B cell (primary cell): ENCODE measurements at regions not wholly inside any gene's neighbourhood (a gene's known extent, or its start where the extent isn't known, plus 50 kb on each side); places are given as distances from the start of the nearest gene placed in this dataset.

Source experiments
- ATAC-seq: fragments of 200-7000 bp; cut with Tn5 transposase; one replicate; pipeline ENCODE4 v1.10.0; 2021; ENCODE audit warnings: low read depth, mild to moderate bottlenecking, moderate number of reproducible peaks, moderate library complexity
- CTCF ChIA-PET: fragments of 350-600 bp; sonication (Branson Sonifier 250); formaldehyde crosslinking; loops from one replicate; lab custom pipeline; 2021; ENCODE audit warnings: antibody characterized with exemption, inconsistent platforms; lab: Charles Lee
- POLR2A ChIA-PET: fragments of 350-600 bp; sonication (Branson Sonifier 250); formaldehyde crosslinking; loops from one replicate; lab custom pipeline; 2021; ENCODE audit warnings: antibody characterized with exemption; lab: Charles Lee
- DNase-seq: peaks from one replicate; pipeline ENCODE4 v3.0.0; 2013
- H2AFZ ChIP-seq: 2 replicates; pipeline ENCODE4 v1.6.1; 2012; ENCODE audit warnings: mild to moderate bottlenecking, low read depth, low read length; ENCODE audit not compliant: insufficient read depth, poor library complexity, severe bottlenecking
- H3K27ac ChIP-seq, 2 donors: 1 replicate in 1 of 2; 2 replicates in 1 of 2; pipeline ENCODE4 v1.5.1; 2012 to 2013; ENCODE audit warnings: low read length in 2 of 2, mild to moderate bottlenecking in 2 of 2, moderate library complexity in 1 of 2
- H3K27me3 ChIP-seq, 4 experiments: fragments of 200-600 bp in 1 of 4; sonication (generic) in 1 of 4; replicated peaks in 1 of 4; 1 replicate in 2 of 4; 2 replicates in 2 of 4; pipeline versions ENCODE4 v1.6.1 to v1.7.0; 2013 to 2016; ENCODE audit warnings: low read length in 3 of 4, mild to moderate bottlenecking in 2 of 4, mixed read lengths in 1 of 4, moderate library complexity in 1 of 4; ENCODE audit not compliant: insufficient read depth in 4 of 4, control insufficient read depth in 3 of 4; ENCODE audit errors: control extremely low read depth in 1 of 4
- H3K36me3 ChIP-seq, 2 experiments: replicated peaks in 1 of 2; 1 replicate in 1 of 2; 2 replicates in 1 of 2; pipeline versions ENCODE4 v1.6.1 to v1.7.1; 2013; ENCODE audit warnings: low read length in 1 of 2; ENCODE audit not compliant: insufficient read depth in 2 of 2, control insufficient read depth in 1 of 2; ENCODE audit errors: control extremely low read depth in 1 of 2, extremely low read depth in 1 of 2
- H3K4me1 ChIP-seq, 2 donors: fragments of 200-600 bp in 1 of 2; sonication (generic) in 1 of 2; 1 replicate in 1 of 2; 2 replicates in 1 of 2; pipeline versions ENCODE4 v1.5.1 to v1.6.1; 2013 to 2017; ENCODE audit warnings: low read length in 2 of 2; ENCODE audit not compliant: control insufficient read depth in 2 of 2, insufficient read depth in 2 of 2
- H3K4me2 ChIP-seq: replicated peaks from 2 replicates; pipeline ENCODE3; 2012; ENCODE audit warnings: mild to moderate bottlenecking, low read depth, low read length; ENCODE audit not compliant: poor library complexity, severe bottlenecking
- H3K4me3 ChIP-seq, 5 experiments: fragments of 200-600 bp in 1 of 5; sonication (generic) in 1 of 5; 1 replicate in 3 of 5; 2 replicates in 2 of 5; pipeline versions ENCODE4 v1.5.1 to v1.7.0; 2011 to 2016; ENCODE audit warnings: low read length in 4 of 5, mild to moderate bottlenecking in 4 of 5, low read depth in 2 of 5, control low read depth in 1 of 5, moderate library complexity in 1 of 5; ENCODE audit not compliant: insufficient read depth in 1 of 5; ENCODE audit errors: control extremely low read depth in 1 of 5, extremely low read depth in 1 of 5
- H3K79me2 ChIP-seq: fragments of 200-600 bp; sonication (generic); one replicate; pipeline ENCODE4 v1.6.0; 2016; ENCODE audit warnings: low read length; ENCODE audit not compliant: control insufficient read depth, insufficient read depth
- H3K9ac ChIP-seq: fragments of 200-600 bp; sonication (generic); 2 replicates; pipeline ENCODE4 v1.6.1; 2017; ENCODE audit warnings: mild to moderate bottlenecking, low read length, moderate library complexity
- H3K9me3 ChIP-seq, 3 donors: one replicate each; pipeline versions ENCODE4 v1.6.1 to v1.7.1; 2013; ENCODE audit warnings: low read length in 2 of 3; ENCODE audit not compliant: control insufficient read depth in 2 of 3, insufficient read depth in 1 of 3; ENCODE audit errors: control extremely low read depth in 1 of 3
- H4K20me1 ChIP-seq: 2 replicates; pipeline ENCODE4 v1.6.0; 2012; ENCODE audit warnings: mild to moderate bottlenecking, low read length; ENCODE audit not compliant: insufficient read depth, control insufficient read depth, poor library complexity, severe bottlenecking
- H3K27ac Mint-ChIP-seq: one replicate; pipeline ENCODE4 v1.8.0; 2021; ENCODE audit warnings: mixed read lengths
- H3K27me3 Mint-ChIP-seq: one replicate; pipeline ENCODE4 v1.8.0; 2021; ENCODE audit warnings: mixed read lengths
- H3K4me1 Mint-ChIP-seq: one replicate; pipeline ENCODE4 v1.8.0; 2021; ENCODE audit warnings: mixed read lengths
- H3K4me3 Mint-ChIP-seq: one replicate; pipeline ENCODE4 v1.8.0; 2021; ENCODE audit warnings: mixed read lengths
- H3K9me3 Mint-ChIP-seq: one replicate; pipeline ENCODE4 v1.8.0; 2022; ENCODE audit warnings: mixed read lengths; ENCODE audit not compliant: insufficient read depth
- CTCF ChIP-seq: fragments of 200-600 bp; IDR thresholded peaks from one replicate; pipeline ENCODE4 v1.8.0; 2022; ENCODE audit warnings: antibody characterized with exemption, mild to moderate bottlenecking
- EZH2 ChIP-seq: IDR thresholded peaks from 2 replicates; pipeline ENCODE4 v1.6.1; 2012; ENCODE audit warnings: borderline replicate concordance, low read depth, mild to moderate bottlenecking, moderate library complexity, low read length; ENCODE audit not compliant: insufficient read depth, poor library complexity, severe bottlenecking
- WGBS: methylation state at CpG from one replicate; pipeline ENCODE4 v1.1.5; 2013; ENCODE audit warnings: missing lambda C conversion rate; ENCODE audit not compliant: insufficient coverage; 5-methylcytosine and 5-hydroxymethylcytosine counted together
- intact Hi-C: fragments of 100-400 bp; cut with micrococcal nuclease; formaldehyde crosslinking; loops from one replicate; pipeline ENCODE4 v1.10.0; 2022

DNA sequence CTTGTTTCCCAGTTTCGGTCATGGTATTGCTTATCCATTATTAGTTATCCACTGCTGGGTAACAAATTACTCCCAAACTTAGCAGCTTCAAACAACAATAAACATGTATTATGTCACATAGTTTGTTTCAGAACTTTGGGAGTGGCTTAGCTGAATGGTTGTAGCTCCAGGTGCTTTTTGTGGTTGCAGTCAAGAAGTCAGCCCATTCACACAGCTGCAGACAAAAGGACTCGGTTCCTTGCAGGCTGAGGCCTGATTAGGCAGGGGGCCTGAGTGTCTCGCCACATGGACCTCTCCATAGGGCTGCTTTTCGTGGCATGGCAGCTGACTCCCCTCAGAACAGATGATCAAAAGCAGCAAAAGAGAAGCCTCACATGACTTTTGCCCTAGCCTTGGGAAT is 58.2 kb upstream of the ITGA4 start:
- Mint-ChIP-seq H3K27ac (no peak overlapping the region), H3K27me3 (no peaks in the 10 kb centered on the region), H3K9me3 (no peaks in the 10 kb centered on the region), H3K4me1 (peaks cover 32% of the 10 kb centered on the region), H3K4me3 (no peak overlapping the region)
- intact Hi-C loops = no loop called here
- WGBS = 24% methylated on average over 3 of the region's 4 CpGs
- no peak overlapping the region for H3K9ac ChIP-seq
- DNase-seq (no peak), ATAC-seq (no peak)
- H3K36me3 ChIP-seq = no peaks in the 10 kb centered on the region
- H3K4me2 ChIP-seq = peak overlapping the region; percentile 11
- no peak overlapping the region for H3K4me3 ChIP-seq
- H3K27me3 ChIP-seq = no peaks in the 10 kb centered on the region
- H3K27ac ChIP-seq = no peak overlapping the region
- peaks cover 21 to 31% of the 10 kb centered on the region in 2 donors for H3K4me1 ChIP-seq
- TF ChIP-seq EZH2 (no peak), CTCF (no peak)
- H2AFZ ChIP-seq = peak overlapping the region; percentile 29
- ChIA-PET CTCF (interaction anchor here (0.7 to 1.5 kb wide), 3 partner anchors 58 to 95 kb away, joined by 3 to 7 read pairs (median 4); no protein-coding TSS in a partner anchor), POLR2A (no interaction called here)
- H4K20me1 ChIP-seq = no peaks in the 10 kb centered on the region
- H3K9me3 ChIP-seq = no peaks in the 10 kb centered on the region
- no peaks in the 10 kb centered on the region for H3K79me2 ChIP-seq

- Histone ChIP-seq H2AFZ (peak overlapping the region; percentile 23), H4K20me1 (no peaks in the 10 kb centered on the region), H3K27me3 (no peaks in the 10 kb centered on the region), H3K36me3 (no peaks in the 10 kb centered on the region), H3K4me3 (no peak overlapping the region), H3K27ac (no peak overlapping the region), H3K9ac (no peak overlapping the region), H3K9me3 (peaks cover 0 to 5% (median 0%) of the 10 kb centered on the region in 3 donors), H3K79me2 (no peaks in the 10 kb centered on the region), H3K4me1 (peaks cover 22 to 23% of the 10 kb centered on the region in 2 donors), H3K4me2 (peak overlapping the region; percentile 19)
- Mint-ChIP-seq H3K27ac (no peak overlapping the region), H3K9me3 (no peaks in the 10 kb centered on the region), H3K27me3 (no peaks in the 10 kb centered on the region), H3K4me3 (no peak overlapping the region), H3K4me1 (peaks cover 52% of the 10 kb centered on the region)
- DNase-seq = no peak
- peak; percentile 28 for ATAC-seq
- POLR2A ChIA-PET = no interaction called here
- intact Hi-C loops = loop anchor here (2.0 to 5.0 kb wide), 2 partner anchors 14 to 42 kb away; no protein-coding TSS in a partner anchor
- TF ChIP-seq CTCF = no peak
- TF ChIP-seq EZH2 = no peak
- WGBS = no CpG with 5 or more reads among the region's 1 CpG
- CTCF ChIA-PET = interaction anchor here (0.8 to 0.9 kb wide), 2 partner anchors 29 to 62 kb away, joined by 3 to 4 read pairs; no protein-coding TSS in a partner anchor
These were observed 52.7 kb upstream of the ITGA4 start for GRCh38 chr2:181404472-181404871.
